Stimulated activated CD4-positive, alpha-beta T cell treated with anti-CD3 and anti-CD28 coated beads, TNF-alpha, amount 100 ng/mL, for 24 hours (primary cell): ENCODE measurements at regions not wholly inside any gene's neighbourhood (a gene's known extent, or its start where the extent isn't known, plus 50 kb on each side); places are given as distances from the start of the nearest gene placed in this dataset.

Source experiments
- DNase-seq, 3 experiments: peaks; one replicate each; pipeline ENCODE4 v3.0.0-alpha.2; 2020; ENCODE audit warnings: low read depth in 3 of 3

GRCh38 chr2:23178396-23178795 is 206.6 kb upstream of the KLHL29 start:
- DNase-seq, result no peak

DNA sequence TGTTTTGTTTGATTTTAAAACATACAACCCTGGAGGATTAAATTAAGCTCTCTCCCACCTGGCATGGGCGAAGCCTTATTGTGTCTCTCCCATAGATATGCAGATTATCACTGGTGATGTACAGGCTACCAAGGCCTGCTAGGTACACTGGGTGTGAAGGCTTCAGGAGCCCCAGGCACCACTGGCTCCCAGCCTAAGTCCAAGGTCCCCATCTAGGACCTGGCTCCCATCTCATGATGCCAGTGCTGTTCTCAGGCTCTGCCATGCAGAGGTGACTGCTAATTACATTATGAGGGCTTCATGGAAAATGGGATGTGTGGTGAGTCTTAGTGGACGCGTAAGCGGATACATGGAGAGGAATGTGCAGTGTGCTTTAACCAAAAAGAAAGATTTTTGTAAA is 201.2 kb upstream of the KLHL29 start:
- DNase-seq, result no peak

DNA sequence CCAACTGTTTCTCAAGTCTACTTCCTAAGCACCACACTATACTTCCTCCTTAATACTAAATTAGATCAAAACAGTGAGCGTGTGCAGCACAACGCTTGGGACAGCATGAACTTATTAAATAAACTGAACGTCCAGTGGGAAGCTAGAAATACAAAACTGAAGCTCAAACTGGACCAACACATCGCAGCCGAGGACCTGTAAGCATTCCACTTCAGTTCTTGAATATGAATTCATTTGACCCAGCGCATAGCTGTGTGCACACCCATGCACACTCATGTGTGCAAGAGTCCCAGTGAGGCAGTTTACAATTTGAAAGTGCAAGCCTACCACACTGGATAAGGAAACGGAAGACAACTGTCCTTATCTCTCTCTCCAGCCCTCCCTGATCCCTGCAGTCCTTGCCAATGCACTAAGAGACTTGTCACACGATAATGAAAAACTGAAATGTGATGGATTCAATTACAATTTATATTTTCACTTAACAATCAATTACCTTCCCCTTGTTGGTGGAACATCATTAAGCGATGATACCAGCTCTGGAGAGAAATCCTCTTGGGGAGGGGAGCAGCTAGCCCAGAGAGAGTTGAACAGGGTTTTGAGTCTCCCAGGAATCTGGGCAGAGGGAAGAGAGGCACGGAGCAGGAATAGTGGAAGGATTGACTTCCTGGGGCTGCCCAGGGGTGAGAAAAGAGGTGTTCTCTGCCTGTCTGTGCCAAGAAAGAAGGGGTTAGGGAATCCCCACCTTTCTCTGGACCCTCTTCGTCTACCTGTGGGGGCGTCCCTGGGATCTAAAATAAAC is 186.5 kb upstream of the KLHL29 start:
- no peak for DNase-seq

GRCh38 chr2:23199115-23199918 is 185.7 kb upstream of the KLHL29 start:
- peak in 1 of 3 experiments; percentile 3 for DNase-seq

- no peak for DNase-seq
Measured at GRCh38 chr2:23200068-23200786, 184.8 kb upstream of the KLHL29 start.

DNA sequence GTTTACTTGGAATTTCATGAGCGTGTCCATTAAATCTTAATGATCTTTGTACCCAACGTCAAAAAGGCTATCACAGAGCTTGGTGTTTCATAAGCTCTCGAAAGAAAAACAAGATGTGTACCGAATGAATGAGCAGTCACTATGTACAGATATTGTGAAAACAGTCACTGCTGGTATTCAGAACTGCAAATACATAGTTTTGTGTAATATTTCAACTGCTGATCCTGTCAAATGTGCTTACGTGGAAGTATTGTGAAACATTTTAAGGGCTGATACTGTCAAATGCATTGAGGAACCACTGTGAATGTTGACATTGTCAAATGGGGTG is 184.2 kb upstream of the KLHL29 start:
- DNase-seq, result no peak

DNA sequence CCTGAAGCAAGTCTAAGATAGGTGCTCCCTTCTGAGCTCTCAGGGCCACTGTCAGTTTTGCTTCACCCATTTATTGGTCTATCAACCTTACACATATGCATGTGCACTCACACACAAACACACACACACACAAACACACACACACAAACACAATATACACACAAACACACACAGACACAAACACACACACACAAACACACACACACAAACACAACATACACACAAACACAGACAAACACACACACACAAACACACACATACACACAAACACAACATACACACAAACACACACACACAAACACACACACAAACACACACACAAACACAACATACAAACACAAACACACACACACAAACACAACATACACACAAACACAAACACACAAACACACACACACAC is 181.6 kb upstream of the KLHL29 start:
- no peak for DNase-seq

GRCh38 chr2:23204685-23205242 is 180.2 kb upstream of the KLHL29 start:
- DNase-seq, result no peak

DNA sequence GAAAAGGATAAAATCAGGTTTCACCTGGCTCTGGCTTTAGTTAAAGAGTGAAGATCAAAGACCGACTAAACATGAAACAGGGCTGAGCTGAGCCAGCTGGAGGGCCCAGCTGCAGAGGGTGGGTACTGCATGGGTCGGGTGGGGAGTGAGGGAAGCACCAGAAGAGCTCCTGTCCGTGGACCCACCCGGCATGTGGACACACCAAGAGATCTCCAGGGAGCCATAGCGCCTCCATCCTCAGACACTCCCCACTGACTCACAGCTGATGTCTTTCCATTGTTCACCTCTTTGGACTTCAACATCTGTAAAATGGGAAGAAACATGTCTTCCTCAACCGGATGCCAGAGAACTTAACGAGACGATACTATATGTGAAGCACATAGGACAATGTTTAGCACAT is 178.3 kb upstream of the KLHL29 start:
- no peak for DNase-seq

DNA sequence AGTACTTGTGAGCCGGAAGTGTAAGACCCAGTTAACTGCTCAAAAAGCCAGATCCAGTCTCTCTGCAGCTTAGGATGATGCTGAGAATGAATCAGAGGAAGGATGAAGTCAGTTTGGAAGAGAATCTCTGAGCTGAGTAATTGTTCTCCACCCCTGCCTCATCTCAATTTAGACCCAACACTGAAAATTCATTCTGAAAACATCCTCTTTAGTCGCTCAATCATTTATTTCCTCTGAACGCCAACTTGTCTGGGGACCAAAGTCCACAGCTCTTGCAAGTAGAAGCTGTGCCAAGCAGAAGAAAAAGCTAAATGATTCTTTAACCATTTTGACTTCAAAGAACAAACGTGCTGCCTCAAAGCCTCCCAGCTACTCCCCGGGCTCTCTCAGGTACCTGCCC is 177.1 kb upstream of the KLHL29 start:
- no peak for DNase-seq

DNA sequence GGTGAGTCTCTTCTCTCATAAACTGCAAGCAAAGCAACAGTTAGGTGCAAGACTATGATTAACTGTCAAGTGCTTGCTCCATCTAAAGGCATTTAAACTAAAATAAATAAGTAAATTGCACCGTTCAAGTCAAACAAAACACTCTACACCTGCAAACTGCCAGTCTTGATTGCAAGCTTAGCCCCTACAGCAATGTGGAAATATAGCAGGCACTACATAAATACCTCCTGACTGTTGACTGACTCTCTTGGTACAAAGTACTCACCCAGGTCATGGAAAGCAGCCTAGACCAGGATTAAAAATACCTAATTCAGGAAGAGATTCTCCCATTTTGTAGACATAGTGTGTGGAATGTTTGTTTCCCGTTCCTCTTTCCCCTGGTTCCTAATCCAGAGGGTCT is 176.6 kb upstream of the KLHL29 start:
- DNase-seq, result no peak

- DNase-seq, result no peak
Measured at GRCh38 chr2:23209059-23209458, 175.9 kb upstream of the KLHL29 start.

GRCh38 chr2:23211987-23212583 is 172.9 kb upstream of the KLHL29 start:
- DNase-seq, result no peak

DNA sequence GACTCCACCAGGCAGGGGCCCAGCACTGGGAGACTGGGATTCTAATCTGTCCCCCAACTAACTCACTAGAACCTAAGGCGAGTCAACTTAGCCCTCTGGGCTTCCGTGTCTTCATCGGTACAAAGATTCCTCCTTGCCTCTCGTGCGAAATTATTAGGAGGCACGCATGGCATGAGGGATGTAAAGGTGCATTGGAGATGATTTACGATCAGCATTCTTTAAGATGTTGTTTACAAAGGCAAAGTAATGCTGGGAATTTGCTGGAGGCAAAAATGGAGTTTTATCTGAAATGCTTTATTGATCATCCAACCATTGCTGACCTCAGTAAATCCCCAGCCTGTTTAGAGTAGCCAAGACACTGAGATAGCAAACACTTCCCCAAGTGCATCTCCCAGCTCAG is 171.8 kb upstream of the KLHL29 start:
- DNase-seq, result no peak

- DNase-seq, result no peak
Measured at GRCh38 chr2:23215016-23215415, 170.0 kb upstream of the KLHL29 start.

DNA sequence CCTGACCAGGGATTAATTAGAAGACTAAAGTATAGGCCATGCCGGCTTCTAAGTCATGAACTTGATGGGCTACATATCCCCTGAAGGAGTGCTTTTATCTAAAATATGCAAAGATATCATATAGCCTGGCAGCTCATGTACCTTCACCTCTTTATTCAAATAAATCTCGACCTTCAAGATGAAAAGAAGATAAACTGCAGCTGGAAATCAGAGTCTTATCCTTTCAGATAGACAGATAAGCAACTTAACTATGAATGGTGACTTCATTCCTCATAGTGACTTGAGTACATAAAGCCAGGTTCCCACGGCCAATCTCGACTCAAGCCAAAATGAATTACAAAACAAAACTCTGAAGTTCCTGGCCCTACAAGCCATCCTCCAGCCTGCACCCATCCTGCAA is 165.3 kb upstream of the KLHL29 start:
- no peak for DNase-seq

DNA sequence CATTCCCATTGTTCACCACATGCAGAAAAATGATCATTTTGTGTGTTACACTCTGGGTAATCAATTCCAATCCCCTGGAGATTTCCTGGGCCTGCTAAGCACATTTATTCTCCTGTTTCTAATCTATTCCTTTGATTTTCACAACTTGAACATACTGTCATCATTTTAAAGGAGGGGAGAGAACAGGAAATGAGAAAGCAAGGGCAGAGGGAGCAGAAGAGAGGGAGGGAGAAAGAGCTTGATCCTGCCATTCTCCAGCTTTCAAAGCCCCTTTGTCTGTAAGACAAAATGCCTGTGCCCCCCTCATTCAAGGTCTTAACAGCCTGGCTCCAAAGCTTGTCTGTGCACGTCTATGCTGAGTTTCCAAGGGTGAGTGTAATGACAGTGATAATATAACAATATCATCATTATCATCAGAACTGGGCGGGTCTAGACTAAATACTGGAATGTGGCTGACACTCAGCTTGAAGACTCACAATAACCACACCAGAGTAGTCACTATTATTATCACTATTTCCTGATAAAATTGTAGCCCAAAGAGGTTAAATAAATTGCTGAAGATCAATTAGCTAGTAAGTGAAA is 164.4 kb upstream of the KLHL29 start:
- no peak for DNase-seq

- DNase-seq, result no peak
Measured at GRCh38 chr2:23221236-23221635, 163.7 kb upstream of the KLHL29 start.

DNA sequence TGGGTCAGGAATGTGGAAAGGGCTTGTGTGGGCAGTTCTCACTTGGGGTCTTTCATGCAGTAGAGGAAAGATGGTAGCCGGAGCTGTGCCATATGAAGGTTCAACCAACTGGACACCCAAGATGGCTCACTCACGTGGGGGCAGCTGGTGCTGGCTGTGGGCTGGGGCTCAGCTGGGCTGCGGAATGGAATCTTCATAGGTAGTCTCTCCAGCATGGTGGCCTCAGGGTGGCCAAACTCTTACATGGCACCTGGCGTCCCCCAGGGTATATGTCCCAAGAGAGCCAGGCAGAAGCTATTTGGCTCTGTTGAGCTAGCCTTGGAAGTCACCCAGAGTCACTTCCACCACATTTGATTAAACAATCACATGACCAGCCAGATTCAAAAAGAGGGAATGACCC is 163.1 kb upstream of the KLHL29 start:
- no peak for DNase-seq

GRCh38 chr2:23230885-23231284 is 154.1 kb upstream of the KLHL29 start:
- no peak for DNase-seq

- DNase-seq, result no peak
Measured at GRCh38 chr2:23231865-23232264, 153.1 kb upstream of the KLHL29 start.

- no peak for DNase-seq
Measured at GRCh38 chr2:23235292-23235691, 149.7 kb upstream of the KLHL29 start.
